ENCODE measurements at regions not wholly inside any gene's neighbourhood (a gene's known extent, or its start where the extent isn't known, plus 50 kb on each side); places are given as distances from the start of the nearest gene placed in this dataset.

DNA sequence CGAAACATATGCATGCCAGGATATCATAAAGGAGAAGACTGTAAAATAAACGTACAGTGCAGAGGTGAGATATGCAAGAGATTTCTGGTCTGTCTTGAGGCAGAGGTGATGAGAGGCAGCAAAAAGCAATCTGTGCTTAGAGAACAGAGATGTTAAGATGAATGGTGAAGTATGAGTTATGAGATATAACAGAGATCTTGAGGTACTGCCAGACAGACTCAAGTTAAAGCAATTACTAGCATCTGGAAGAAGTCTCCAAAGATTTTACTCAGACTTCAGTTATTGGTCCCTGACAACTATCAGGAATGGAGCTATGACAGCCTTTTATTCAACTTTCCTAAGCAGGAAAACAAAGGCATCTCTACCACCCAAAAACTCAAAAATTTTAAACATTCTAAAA lies 122.8 kb upstream of the DST start:
- no peak for DNase-seq

DNA sequence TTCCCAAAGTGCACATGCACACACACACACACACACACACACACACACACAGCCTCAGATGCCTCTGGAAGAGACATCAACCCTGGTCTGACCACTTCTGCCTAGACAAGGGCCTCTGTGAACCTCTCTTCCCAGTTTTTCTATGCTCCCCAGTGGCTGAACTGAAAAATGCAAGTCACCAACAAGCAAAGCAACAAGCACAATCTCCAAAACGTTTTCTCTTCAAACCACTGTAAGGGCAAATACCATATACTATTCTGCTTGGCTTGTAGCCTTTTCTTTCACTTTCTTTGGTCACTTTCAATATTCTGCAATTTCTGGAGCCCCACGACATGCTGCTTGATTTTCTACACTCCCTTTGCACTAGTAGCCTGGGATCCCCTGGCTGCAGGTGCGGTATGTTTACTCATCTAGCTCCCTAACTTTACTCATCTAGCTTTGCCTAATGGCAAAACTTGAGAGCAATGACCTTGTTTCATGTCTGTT lies 121.4 kb upstream of the DST start:
- DNase-seq = no peak

DNA sequence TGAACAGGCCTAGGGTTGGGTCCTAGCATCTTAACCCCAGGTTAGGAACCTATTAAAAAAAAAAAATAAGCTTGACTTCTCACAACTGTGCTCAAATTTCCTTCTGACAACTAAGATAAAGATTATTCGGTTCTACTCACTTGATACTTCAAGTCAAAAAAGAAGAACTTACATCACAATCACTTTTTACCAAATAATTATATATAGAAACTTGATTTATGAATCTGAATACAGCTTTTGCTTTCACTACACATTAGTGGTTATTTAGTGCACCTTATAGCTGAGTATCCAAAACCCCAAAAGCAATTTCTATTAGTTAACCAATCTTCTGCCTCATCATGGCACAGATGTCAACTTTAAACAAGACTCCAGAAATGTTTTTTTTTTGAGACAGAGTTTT lies 119.0 kb upstream of the DST start:
- DNase-seq = no peak

- DNase-seq = no peak
These were observed 118.2 kb upstream of the DST start for GRCh38 chr6:56760842-56761241.

GRCh38 chr6:56759521-56759920 lies 116.8 kb upstream of the DST start:
- no peak for DNase-seq

DNA sequence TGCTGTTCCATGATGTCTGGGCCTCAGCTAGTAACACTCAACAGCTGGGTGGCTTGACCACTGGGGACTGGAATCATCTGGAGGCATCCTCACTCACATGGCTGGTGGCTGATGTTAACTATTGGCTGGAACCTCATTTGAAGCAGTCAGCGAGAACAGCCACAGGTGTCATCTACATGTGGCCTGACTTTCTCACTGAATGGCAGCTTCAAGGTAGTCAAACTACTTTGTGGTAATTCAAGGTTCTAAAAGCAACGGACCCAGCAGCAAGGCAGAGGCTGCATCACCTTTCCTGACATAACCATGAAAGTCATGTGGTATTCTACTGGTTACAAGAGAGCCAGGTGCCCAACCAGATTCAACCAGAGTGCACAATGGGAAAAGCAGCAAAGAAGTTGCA lies 115.9 kb upstream of the DST start:
- no peak for DNase-seq

- no peak for DNase-seq
These were observed 115.4 kb upstream of the DST start for GRCh38 chr6:56758120-56758519.

DNA sequence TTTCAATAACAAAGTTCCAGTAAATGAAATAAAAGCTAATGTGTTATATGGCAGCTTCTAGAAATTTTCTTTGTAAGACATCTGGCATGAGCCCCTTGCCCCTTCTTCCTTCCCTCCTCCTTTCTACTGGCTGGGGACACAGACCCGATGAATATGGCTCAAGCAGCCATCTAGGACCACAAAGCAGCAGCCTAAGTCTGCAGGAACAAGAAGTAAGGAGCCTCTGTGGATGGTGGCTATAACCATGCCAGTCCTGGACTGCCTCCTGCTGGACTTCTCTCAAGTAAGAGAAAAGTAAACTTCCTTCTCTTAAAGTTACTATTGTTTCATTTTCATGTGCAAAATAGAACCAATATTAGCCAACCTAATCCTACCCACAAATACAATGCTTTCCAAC lies 114.9 kb upstream of the DST start:
- no peak for DNase-seq

GRCh38 chr6:56756791-56757587 lies 114.3 kb upstream of the DST start:
- DNase-seq = no peak

- no peak for DNase-seq
These were observed 113.6 kb upstream of the DST start for GRCh38 chr6:56756219-56756789.

DNA sequence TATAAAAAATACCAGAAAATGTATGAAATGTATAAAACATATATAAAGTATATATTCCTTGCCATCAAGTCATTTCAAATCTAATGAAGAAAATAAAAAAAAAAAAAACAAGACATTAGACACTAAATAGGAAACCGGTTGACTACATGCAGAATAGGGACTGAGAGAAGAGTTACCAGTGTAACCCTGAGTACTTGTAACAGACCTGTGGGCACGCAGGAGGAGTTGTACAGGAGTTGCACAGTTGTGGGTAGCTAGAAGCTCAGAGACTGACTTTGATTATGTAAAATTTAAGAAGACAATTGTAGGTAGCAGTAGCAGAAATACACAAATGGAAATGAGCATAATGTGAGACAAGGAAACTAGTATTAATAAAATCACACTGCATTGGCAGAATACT lies 112.4 kb upstream of the DST start:
- no peak for DNase-seq

- no peak for DNase-seq
These were observed 111.1 kb upstream of the DST start for GRCh38 chr6:56753811-56754210.

GRCh38 chr6:56752534-56752933 lies 109.8 kb upstream of the DST start:
- no peak for DNase-seq

DNA sequence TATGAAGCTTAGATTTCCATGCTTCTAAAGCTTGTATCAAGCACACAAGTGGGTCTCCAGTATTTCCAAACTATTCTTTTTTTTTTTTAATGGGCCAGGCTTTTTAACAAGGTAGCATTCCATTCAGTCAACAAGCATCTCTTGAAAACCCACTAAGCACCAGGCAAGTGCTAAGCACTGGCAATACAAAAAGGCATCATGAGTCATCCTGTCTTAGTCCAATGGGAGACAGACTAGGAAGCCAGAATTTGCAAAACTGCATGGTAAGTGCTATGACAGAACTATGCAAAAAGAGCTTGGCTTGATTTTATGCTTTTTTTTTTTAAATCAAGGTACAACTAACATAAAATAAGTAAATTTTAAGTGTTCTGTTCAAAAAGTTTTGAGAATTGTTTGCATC lies 109.3 kb upstream of the DST start:
- DNase-seq = no peak

GRCh38 chr6:56751604-56752003 lies 108.9 kb upstream of the DST start:
- DNase-seq = no peak

GRCh38 chr6:56750686-56751085 lies 108.0 kb upstream of the DST start:
- no peak for DNase-seq

DNA sequence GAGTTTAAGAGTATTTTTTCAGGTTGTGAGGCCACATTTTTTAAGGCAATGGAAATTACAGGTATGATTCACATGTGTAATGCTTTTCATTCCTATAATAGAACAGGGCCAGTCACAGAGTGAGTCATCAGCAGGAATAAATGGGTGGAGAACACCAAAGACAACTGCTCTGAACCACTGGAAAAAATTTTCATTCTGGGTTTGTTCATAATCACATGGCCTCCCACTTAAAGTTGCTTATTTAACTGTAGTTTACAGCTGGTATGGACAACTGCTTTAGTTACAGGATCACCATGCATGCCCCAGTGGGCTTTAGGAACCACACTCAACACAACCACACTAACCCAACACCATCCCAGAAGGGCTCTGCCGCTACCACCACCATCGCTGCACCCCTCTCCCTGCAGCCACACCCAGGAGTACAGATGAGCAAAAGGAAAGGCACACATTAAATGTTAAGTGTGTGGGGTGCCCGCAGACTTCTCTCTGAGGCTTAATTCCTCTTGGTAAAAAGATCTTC lies 107.0 kb upstream of the DST start:
- DNase-seq = no peak

DNA sequence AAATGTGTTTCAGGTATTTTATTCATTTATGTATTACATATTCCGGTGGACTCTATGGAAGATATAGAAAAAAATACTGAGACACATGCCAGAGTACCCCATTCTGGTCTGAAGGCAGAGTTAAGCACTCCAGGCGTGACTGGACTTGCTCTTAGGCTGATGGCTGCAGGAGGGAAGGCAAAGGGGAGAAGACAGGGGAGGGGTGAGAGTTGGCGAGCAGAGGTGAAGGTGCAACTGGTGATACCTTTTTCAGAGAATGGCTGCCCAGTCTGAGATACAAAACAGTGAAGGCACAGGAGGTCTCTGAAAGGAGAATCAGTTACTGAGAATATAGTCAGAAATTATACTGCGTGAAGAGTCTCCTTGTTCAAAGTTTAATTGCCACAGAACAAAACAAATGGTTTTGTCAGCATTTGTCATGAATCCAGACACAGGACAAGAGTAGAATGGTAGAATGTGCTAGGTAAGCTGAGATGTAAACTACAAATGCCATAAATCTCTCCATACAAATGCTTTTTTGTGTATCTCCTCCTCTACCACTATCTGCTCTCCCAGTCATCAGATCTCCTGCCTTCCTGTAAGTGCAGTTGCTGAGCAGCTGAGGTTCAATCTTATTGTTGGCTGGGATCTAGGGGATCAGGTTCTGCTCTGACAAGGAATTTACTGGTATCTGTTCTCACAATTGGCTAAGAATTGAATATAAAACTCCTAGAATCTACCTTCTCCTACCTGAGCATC lies 104.2 kb upstream of the DST start:
- DNase-seq = no peak

DNA sequence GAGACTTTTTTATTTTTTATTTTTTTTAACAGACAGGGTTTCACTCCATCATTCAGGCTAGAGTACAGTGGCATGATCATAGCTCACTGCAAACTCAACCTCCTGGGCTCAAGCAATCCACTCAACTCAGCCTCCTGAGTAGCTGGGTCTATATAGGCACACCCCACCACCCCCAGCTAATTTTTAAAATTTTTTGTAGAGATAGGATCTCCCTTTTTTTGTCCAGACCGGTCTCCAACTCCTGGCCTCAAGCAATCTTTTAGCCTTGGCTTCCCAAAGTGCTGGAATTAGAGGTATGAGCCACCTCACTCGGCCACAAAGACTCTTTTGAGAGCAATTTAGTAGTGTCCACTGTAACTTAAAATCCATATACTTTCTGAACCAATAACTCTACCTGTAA lies 103.3 kb upstream of the DST start:
- no peak for DNase-seq

GRCh38 chr6:56745081-56745480 lies 102.4 kb upstream of the DST start:
- no peak for DNase-seq

DNA sequence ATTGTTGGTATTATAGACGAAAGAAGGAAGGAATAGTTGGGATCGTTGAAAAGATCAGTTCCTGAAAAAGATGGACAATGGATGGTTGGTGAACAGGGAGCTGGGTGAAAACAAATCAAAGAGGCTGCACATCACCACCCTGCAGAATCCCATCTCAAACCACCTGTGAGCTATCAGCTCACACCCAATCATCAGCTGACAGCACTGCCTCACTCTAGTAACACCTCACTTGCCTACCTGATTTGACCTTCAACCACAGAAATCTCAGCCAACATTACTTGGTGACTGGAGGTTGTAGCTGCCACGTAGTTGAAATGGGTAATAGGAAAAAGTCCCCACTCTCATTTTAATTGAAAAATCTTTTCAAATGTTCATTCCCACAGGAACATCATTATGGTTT lies 101.8 kb upstream of the DST start:
- no peak for DNase-seq

- no peak for DNase-seq
These were observed 99.6 kb upstream of the DST start for GRCh38 chr6:56742122-56742791.

- no peak for DNase-seq
These were observed 98.8 kb upstream of the DST start for GRCh38 chr6:56741472-56741871.

Measured in NCI-H2081 (cell line).